ENCODE measurements at regions not wholly inside any gene's neighbourhood (a gene's known extent, or its start where the extent isn't known, plus 50 kb on each side); places are given as distances from the start of the nearest gene placed in this dataset.
A peak's percentile ranks its signal among the peaks of the same experiment; 100 is the strongest.

GRCh38 chr4:59643682-59644081 is 1556.4 kb upstream of the ADGRL3 start:
- no peak for DNase-seq (ENCODE audit: low read depth)
- TF ChIP-seq CTCF (conservative IDR thresholded peaks at IDR 0.05; ENCODE audit: low read depth, low read length) = no peak
- H3K4me3 ChIP-seq (ENCODE audit: low read length) = no peak overlapping the region

- no peak for DNase-seq (ENCODE audit: low read depth)
- no peak overlapping the region for H3K4me3 ChIP-seq (ENCODE audit: low read length)
- TF ChIP-seq CTCF (conservative IDR thresholded peaks at IDR 0.05; ENCODE audit: low read depth, low read length) = no peak
Measured at GRCh38 chr4:59644765-59645164, 1555.4 kb upstream of the ADGRL3 start.

DNA sequence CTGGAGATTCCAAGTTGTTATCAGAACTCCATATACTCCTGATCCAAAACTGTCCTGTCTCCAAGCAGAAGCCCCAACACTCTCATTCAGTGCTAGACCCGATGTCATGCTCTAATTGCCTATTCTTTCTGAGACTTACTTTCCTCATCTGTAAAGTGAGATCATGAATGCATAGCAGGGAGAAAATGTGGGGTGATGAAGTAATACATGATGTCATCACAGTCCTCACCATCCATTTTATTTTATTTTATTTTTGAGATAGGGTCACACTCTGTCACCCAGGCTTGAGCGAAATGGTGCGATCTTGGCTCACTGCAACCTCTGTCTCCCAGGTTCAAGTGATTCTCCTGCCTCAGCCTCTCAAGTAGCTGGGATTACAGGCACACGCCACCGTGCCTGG is 1554.0 kb upstream of the ADGRL3 start:
- no peak for DNase-seq (ENCODE audit: low read depth)
- H3K4me3 ChIP-seq (ENCODE audit: low read length) = no peak overlapping the region
- no peak for TF ChIP-seq CTCF (conservative IDR thresholded peaks at IDR 0.05; ENCODE audit: low read depth, low read length)

DNA sequence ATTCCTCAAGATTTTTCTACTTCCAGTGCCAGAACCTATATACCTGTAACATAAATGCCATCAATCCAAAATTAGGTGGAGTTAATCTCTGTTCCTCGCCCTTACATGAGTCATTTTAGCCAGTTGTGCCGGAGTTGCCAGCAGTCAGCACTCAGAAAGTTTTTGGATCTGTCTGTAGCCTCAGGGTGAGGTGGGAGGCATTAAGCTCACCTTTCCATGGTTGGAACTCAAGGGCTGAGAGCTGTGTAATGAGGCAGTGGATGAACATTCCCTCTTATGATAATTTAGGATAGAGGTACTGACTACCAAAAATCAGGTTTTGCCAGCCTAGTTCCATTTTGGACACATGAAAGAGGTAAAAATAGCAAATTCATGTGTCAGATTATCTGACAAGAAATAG is 1553.1 kb upstream of the ADGRL3 start:
- no peak overlapping the region for H3K4me3 ChIP-seq (ENCODE audit: low read length)
- DNase-seq (ENCODE audit: low read depth) = no peak
- TF ChIP-seq CTCF (conservative IDR thresholded peaks at IDR 0.05; ENCODE audit: low read depth, low read length) = no peak

DNA sequence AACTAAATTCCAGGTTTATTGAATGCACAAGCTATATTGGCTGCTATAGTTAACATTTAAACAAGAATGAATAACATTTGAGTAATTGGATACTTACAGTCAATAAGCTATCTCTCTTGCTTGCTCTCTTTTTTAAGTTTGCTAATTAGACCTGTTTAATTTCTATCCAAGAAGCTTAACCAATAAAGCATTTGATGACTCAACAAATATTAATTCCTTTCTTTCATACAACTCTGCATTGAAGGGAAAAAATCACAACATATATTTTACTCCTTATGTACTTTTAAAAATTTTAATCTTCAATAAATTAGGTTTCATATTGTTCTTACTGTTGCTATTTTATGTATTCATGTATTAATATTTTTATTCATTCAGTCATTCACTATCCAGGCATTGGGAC is 1552.6 kb upstream of the ADGRL3 start:
- TF ChIP-seq CTCF (conservative IDR thresholded peaks at IDR 0.05; ENCODE audit: low read depth, low read length) = no peak
- H3K4me3 ChIP-seq (ENCODE audit: low read length) = no peak overlapping the region
- no peak for DNase-seq (ENCODE audit: low read depth)

- DNase-seq (ENCODE audit: low read depth) = no peak
- TF ChIP-seq CTCF (conservative IDR thresholded peaks at IDR 0.05; ENCODE audit: low read depth, low read length) = no peak
- H3K4me3 ChIP-seq (ENCODE audit: low read length) = no peak overlapping the region
Measured at GRCh38 chr4:59650861-59651260, 1549.3 kb upstream of the ADGRL3 start.

DNA sequence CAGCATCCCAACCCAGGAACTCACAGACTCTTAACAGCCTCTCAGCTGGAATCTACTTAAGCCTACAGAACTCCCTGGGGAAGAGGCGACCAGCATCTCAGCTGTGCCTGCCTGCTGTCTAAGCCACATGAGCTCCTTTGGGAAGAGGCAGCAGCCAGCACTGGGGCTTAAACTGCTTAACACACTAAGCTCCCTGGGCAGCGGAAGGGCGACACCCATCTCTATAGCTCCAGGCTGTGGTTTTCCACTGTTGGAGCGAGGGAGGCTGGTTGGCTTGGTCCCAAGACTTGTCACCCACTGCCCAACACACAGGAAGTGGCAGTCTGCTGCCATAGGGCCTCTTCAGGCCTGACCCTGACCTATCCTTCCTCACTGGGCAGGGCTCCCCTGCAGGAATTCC is 1544.1 kb upstream of the ADGRL3 start:
- DNase-seq (ENCODE audit: low read depth) = peak; percentile 77
- H3K4me3 ChIP-seq (ENCODE audit: low read length) = no peak overlapping the region
- TF ChIP-seq CTCF (conservative IDR thresholded peaks at IDR 0.05; ENCODE audit: low read depth, low read length) = no peak

All from retinal pigment epithelial cell (primary cell).